ENCODE measurements at regions not wholly inside any gene's neighbourhood (a gene's known extent, or its start where the extent isn't known, plus 50 kb on each side); places are given as distances from the start of the nearest gene placed in this dataset.

DNA sequence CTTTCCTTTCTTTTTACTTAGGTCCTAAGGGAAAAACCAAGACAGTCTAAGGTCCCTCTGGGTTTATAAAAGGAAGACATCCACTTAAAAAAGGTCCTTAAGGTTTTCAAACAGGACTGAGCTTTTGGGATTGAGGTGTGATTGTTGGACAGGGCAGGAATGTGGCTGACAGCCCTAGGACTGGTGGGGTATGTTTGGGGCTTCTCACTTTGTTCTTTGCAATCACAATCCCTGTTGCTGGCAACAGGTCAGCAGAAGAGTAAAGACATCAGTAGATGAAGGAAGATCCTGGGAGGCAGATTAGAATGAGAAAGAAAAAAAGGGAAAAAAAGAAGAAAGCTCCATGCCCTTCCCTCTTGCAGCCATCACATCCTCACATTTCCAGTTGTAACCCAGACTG is 101.4 kb upstream of the TARS1 start:
- no peak for DNase-seq (ENCODE audit: low read depth)
- H3K4me3 ChIP-seq (ENCODE audit: control insufficient read depth, low read depth, low read length) = no peak overlapping the region
- TF ChIP-seq, protein P1, sequence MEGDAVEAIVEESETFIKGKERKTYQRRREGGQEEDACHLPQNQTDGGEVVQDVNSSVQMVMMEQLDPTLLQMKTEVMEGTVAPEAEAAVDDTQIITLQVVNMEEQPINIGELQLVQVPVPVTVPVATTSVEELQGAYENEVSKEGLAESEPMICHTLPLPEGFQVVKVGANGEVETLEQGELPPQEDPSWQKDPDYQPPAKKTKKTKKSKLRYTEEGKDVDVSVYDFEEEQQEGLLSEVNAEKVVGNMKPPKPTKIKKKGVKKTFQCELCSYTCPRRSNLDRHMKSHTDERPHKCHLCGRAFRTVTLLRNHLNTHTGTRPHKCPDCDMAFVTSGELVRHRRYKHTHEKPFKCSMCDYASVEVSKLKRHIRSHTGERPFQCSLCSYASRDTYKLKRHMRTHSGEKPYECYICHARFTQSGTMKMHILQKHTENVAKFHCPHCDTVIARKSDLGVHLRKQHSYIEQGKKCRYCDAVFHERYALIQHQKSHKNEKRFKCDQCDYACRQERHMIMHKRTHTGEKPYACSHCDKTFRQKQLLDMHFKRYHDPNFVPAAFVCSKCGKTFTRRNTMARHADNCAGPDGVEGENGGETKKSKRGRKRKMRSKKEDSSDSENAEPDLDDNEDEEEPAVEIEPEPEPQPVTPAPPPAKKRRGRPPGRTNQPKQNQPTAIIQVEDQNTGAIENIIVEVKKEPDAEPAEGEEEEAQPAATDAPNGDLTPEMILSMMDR (conservative IDR thresholded peaks at IDR 0.05; ENCODE audit: control insufficient read depth, insufficient read depth, low read depth, low read length) = no peak

DNA sequence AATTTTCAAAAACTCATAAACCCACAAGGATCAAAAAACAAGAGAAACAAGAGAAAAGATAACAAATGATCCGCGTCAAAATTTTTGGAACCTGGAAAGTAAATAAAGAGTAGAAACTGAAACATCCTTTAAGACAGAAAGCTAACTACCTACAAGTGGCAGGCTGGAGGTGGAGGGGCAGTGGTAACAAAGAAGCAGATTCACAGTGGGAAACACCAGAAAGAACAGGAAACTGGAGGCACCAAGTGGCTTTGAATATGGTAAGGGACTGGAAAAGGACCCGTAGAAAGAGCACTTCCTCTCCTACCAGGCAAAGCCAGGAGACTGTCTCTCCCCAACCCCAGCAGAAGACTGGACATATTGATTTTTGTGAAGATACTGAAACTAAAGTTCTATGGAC is 100.6 kb upstream of the TARS1 start:
- H3K4me3 ChIP-seq (ENCODE audit: control insufficient read depth, low read depth, low read length) = no peak overlapping the region
- DNase-seq (ENCODE audit: low read depth) = no peak
- TF ChIP-seq, protein P1 (conservative IDR thresholded peaks at IDR 0.05; ENCODE audit: control insufficient read depth, insufficient read depth, low read depth, low read length) = no peak

DNA sequence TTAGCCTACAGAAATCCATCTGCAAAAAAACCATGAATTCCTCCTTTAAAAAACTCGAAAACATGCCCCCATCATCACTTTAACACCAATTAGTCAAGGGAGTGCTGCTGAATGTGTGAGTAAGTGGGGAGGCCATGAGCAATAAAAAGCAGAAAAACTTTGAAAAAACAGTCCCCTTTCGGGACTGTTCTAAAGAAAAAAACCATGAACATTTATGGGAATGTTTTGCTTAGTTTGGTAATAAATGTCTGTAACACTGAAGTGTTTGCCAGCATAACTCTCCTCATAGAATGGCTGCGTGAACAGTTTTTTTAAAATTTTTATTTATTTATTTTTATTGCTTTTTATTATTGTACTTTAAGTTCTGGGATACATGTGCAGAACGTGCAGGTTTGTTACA is 99.4 kb upstream of the TARS1 start:
- no peak for DNase-seq (ENCODE audit: low read depth)
- TF ChIP-seq, protein P1 (conservative IDR thresholded peaks at IDR 0.05; ENCODE audit: control insufficient read depth, insufficient read depth, low read depth, low read length) = no peak
- H3K4me3 ChIP-seq (ENCODE audit: control insufficient read depth, low read depth, low read length) = no peak overlapping the region

DNA sequence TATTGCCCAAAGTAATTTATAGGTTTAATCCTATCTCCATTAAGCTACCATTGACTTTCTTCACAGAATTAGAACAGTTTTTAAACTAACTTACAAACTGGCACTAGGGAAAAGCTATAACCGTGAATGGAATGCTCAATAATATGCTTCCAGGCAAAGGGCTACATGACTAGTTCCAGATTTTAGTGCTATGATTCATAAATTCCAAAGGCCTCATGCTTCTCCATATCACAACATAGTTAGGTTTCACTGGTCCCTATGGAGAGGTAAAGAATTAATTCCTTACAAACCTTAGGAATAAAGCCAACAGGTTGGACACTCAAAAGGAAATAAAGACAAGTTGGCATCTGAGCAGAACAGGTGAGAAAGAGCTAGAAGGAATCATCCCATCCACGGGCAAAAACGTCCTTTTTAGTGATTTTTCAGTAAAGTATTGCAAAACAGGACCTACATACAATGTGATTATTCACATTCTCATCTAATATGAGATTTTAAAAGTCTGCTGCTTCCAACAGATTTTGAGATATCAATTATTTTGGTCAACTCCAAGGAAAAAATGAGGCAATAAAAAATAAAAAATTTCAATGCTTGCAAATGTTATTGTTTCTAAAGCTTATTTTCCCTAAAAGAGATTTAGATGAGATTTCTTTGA is 97.0 kb upstream of the TARS1 start:
- TF ChIP-seq, protein P1 (conservative IDR thresholded peaks at IDR 0.05; ENCODE audit: control insufficient read depth, insufficient read depth, low read depth, low read length) = no peak
- DNase-seq (ENCODE audit: low read depth) = peak; percentile 91

DNA sequence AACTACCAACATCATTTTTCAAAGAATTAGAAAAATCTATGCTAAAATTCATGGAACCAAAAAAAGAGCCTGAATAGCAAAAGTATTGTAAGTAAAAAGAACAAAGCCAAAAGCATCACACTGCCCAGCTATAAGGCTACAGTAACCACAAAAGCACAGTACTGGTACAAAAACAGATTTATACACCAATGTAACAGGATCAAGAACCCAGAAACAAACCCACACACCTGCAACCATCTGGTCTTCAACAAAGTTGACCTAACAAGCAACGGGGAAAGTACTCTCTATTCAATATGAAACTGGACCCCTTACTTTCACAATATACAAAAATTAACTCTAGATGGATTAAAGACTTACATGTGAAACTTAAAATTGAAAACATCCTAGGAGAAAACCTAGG is 94.2 kb upstream of the TARS1 start:
- TF ChIP-seq, protein P1 (conservative IDR thresholded peaks at IDR 0.05; ENCODE audit: control insufficient read depth, insufficient read depth, low read depth, low read length) = no peak

More for the DNA sequence above, 97.0 kb upstream of the TARS1 start:
- no peak overlapping the region for H3K4me3 ChIP-seq (ENCODE audit: control insufficient read depth, low read depth, low read length)

DNA sequence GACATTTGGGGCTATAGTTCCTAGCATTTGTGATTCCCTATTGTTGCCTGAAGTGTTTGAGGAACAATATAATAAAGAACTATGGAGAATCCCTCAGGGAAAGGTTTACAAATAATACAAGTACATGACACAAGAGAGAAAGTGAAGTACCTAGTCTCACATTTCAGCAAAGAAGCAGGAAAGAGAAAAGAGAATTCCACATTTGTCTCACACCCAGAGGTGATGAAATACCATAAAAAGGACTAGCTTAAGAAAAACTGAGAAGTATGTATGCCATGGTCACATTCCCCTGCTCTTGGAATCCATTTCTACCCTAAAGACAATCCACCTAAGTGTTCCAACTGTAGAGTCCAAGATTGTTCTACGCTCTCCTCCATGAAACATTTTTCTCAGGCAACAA is 79.0 kb upstream of the TARS1 start:
- TF ChIP-seq, protein P1 (conservative IDR thresholded peaks at IDR 0.05; ENCODE audit: control insufficient read depth, insufficient read depth, low read depth, low read length) = no peak
- no peak for DNase-seq (ENCODE audit: low read depth)
- no peak overlapping the region for H3K4me3 ChIP-seq (ENCODE audit: control insufficient read depth, low read depth, low read length)

More for the DNA sequence above, 94.2 kb upstream of the TARS1 start:
- no peak for DNase-seq (ENCODE audit: low read depth)
- H3K4me3 ChIP-seq (ENCODE audit: control insufficient read depth, low read depth, low read length) = no peak overlapping the region

DNA sequence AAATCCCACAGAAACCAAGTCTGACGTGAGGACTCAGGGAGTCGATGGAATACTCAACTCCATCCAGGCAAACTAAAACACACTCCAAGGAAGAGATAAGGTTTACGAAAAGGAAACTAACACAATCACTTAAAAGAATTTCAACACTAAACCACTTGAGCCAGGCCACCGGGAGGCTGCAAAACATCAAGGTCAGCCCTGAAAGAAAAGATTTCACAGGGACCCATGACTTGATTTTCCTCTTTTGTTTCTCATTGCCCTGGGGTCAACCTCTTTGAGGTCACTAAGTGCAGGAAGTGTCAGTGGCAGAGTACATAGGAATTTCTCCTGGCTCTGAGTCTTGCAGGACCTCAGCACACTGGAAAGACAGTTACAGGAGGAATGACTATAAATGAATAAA is 77.8 kb upstream of the TARS1 start:
- TF ChIP-seq, protein P1 (conservative IDR thresholded peaks at IDR 0.05; ENCODE audit: control insufficient read depth, insufficient read depth, low read depth, low read length) = no peak
- no peak overlapping the region for H3K4me3 ChIP-seq (ENCODE audit: control insufficient read depth, low read depth, low read length)
- peak; percentile 51 for DNase-seq (ENCODE audit: low read depth)

All from fibroblast of mammary gland (primary cell).